Smooth muscle cell (in vitro differentiated cells): ENCODE measurements at regions not wholly inside any gene's neighbourhood (a gene's known extent, or its start where the extent isn't known, plus 50 kb on each side); places are given as distances from the start of the nearest gene placed in this dataset.

Experiments
- DNase-seq: peaks from one replicate; lab custom pipeline; 2025; ENCODE audit not compliant: unreplicated experiment; lab: John Stamatoyannopoulos, UW
- H2AFZ ChIP-seq: fragments of 200-600 bp; sonication (generic); 2 replicates; pipeline ENCODE4 v1.6.0; 2016; ENCODE audit warnings: antibody characterized with exemption, low read depth, mild to moderate bottlenecking
- H3F3A ChIP-seq: fragments of 200-600 bp; sonication (generic); 2 replicates; pipeline ENCODE4 v1.6.0; 2017; ENCODE audit warnings: antibody characterized with exemption, low read depth
- H3K27ac ChIP-seq: fragments of 200-600 bp; sonication (generic); 2 replicates; pipeline ENCODE4 v1.5.1; 2016; ENCODE audit warnings: low read depth, mild to moderate bottlenecking
- H3K27me3 ChIP-seq: fragments of 200-600 bp; sonication (generic); 2 replicates; pipeline ENCODE4 v1.6.1; 2016; ENCODE audit warnings: low read depth, mild to moderate bottlenecking
- H3K36me3 ChIP-seq: fragments of 200-600 bp; sonication (generic); 2 replicates; pipeline ENCODE4 v1.5.1; 2016; ENCODE audit warnings: low read depth
- H3K4me1 ChIP-seq: fragments of 200-600 bp; sonication (generic); 2 replicates; pipeline ENCODE4 v1.5.1; 2016; ENCODE audit warnings: low read depth
- H3K4me2 ChIP-seq: fragments of 200-600 bp; sonication (generic); 2 replicates; pipeline ENCODE4 v1.6.0; 2016; ENCODE audit warnings: mild to moderate bottlenecking
- H3K4me3 ChIP-seq: fragments of 200-600 bp; sonication (generic); 2 replicates; pipeline ENCODE4 v1.5.1; 2016; ENCODE audit warnings: mild to moderate bottlenecking
- H3K79me2 ChIP-seq: fragments of 200-600 bp; sonication (generic); 2 replicates; pipeline ENCODE4 v1.6.0; 2016; ENCODE audit warnings: low read depth, mild to moderate bottlenecking
- H3K9ac ChIP-seq: fragments of 200-600 bp; sonication (generic); 2 replicates; pipeline ENCODE4 v1.6.0; 2016; ENCODE audit warnings: low read depth
- H3K9me3 ChIP-seq: fragments of 200-600 bp; sonication (generic); replicated peaks from 2 replicates; pipeline ENCODE4 v1.5.1; 2016; ENCODE audit warnings: low read depth
- H4K20me1 ChIP-seq: fragments of 200-600 bp; sonication (generic); 2 replicates; pipeline ENCODE4 v1.6.0; 2016; ENCODE audit warnings: low read depth
- CTCF ChIP-seq: fragments of 200-600 bp; sonication (generic); IDR thresholded peaks from 2 replicates; pipeline ENCODE4 v1.5.1; 2017; ENCODE audit warnings: borderline replicate concordance, mild to moderate bottlenecking, antibody characterized with exemption; ENCODE audit not compliant: insufficient read depth, poor library complexity, severe bottlenecking
- WGBS: methylation state at CpG from one replicate; pipeline ENCODE4 v1.1.7; 2016; ENCODE audit warnings: low lambda C conversion rate; 5-methylcytosine and 5-hydroxymethylcytosine counted together

- TF ChIP-seq CTCF: peak; percentile 78
- Histone ChIP-seq H3K9me3 (no peaks in the 10 kb centered on the region), H3K4me3 (no peak overlapping the region), H3K27ac (no peak overlapping the region), H3K4me2 (peak overlapping the region; percentile 76), H3K36me3 (no peaks in the 10 kb centered on the region), H3K4me1 (peaks cover 5% of the 10 kb centered on the region), H3F3A (no peaks in the 10 kb centered on the region), H3K79me2 (no peaks in the 10 kb centered on the region), H2AFZ (peak overlapping the region; percentile 65), H3K27me3 (no peaks in the 10 kb centered on the region), H3K9ac (no peak overlapping the region), H4K20me1 (no peaks in the 10 kb centered on the region)
- peak; percentile 2 for DNase-seq
- WGBS: 11% methylated on average over 7 of the region's 7 CpGs
Measured at GRCh38 chr3:117019082-117019713, 309.6 kb downstream of the TUSC7 start.

- no peak for TF ChIP-seq CTCF
Measured at GRCh38 chr3:117026401-117026800, 316.8 kb downstream of the TUSC7 start.

GRCh38 chr3:117035745-117036144 is 326.2 kb downstream of the TUSC7 start:
- H3K36me3 ChIP-seq: no peaks in the 10 kb centered on the region
- H4K20me1 ChIP-seq: no peaks in the 10 kb centered on the region
- H3K9me3 ChIP-seq: no peaks in the 10 kb centered on the region
- no peak overlapping the region for H3K27ac ChIP-seq
- no peaks in the 10 kb centered on the region for H3K27me3 ChIP-seq
- no peak for DNase-seq
- peak overlapping the region; percentile 37 for H3K4me2 ChIP-seq
- TF ChIP-seq CTCF: no peak
- no peaks in the 10 kb centered on the region for H3F3A ChIP-seq
- no peak overlapping the region for H3K4me3 ChIP-seq
- peaks cover 17% of the 10 kb centered on the region for H3K4me1 ChIP-seq
- H3K79me2 ChIP-seq: no peaks in the 10 kb centered on the region
- no peak overlapping the region for H2AFZ ChIP-seq
- no peak overlapping the region for H3K9ac ChIP-seq

More at GRCh38 chr3:117026401-117026800, 316.8 kb downstream of the TUSC7 start:
- Histone ChIP-seq H3K4me2 (no peak overlapping the region), H3K36me3 (no peaks in the 10 kb centered on the region), H3K9me3 (no peaks in the 10 kb centered on the region), H3K4me1 (no peaks in the 10 kb centered on the region), H3K27ac (no peak overlapping the region), H4K20me1 (no peaks in the 10 kb centered on the region), H3K79me2 (no peaks in the 10 kb centered on the region), H3K9ac (no peak overlapping the region), H3K4me3 (no peak overlapping the region), H3F3A (no peaks in the 10 kb centered on the region), H3K27me3 (no peaks in the 10 kb centered on the region), H2AFZ (no peak overlapping the region)
- no peak for DNase-seq
- 97% methylated on average over 22 of the region's 22 CpGs for WGBS

GRCh38 chr3:117036259-117036799 is 326.8 kb downstream of the TUSC7 start:
- H2AFZ ChIP-seq: no peak overlapping the region
- H3K9ac ChIP-seq: no peak overlapping the region
- H3F3A ChIP-seq: no peaks in the 10 kb centered on the region
- no peak for DNase-seq
- H3K4me1 ChIP-seq: peaks cover 17% of the 10 kb centered on the region
- H3K4me3 ChIP-seq: no peak overlapping the region
- 33% methylated on average over 4 of the region's 4 CpGs for WGBS
- H3K4me2 ChIP-seq: peak overlapping the region; percentile 37
- no peaks in the 10 kb centered on the region for H3K9me3 ChIP-seq
- no peaks in the 10 kb centered on the region for H4K20me1 ChIP-seq
- H3K27ac ChIP-seq: peak overlapping the region; percentile 8
- no peaks in the 10 kb centered on the region for H3K27me3 ChIP-seq
- no peaks in the 10 kb centered on the region for H3K36me3 ChIP-seq
- H3K79me2 ChIP-seq: no peaks in the 10 kb centered on the region
- TF ChIP-seq CTCF: no peak
